Esophagus muscularis mucosa (tissue), 3 donors: ENCODE measurements at regions not wholly inside any gene's neighbourhood (a gene's known extent, or its start where the extent isn't known, plus 50 kb on each side); places are given as distances from the start of the nearest gene placed in this dataset.

Experiments
- POLR2AphosphoS5 ChIP-seq, 2 donors: sonication (generic); formaldehyde crosslinking; IDR thresholded peaks; one replicate each; pipeline ENCODE4 v1.6.1; 2017; ENCODE audit warnings: antibody characterized with exemption in 2 of 2
- TF ChIP-seq, protein P1 (sequence below), 3 experiments: fragments of 200-600 bp in 2 of 3; fragments of 450-650 bp in 1 of 3; sonication (generic) in 2 of 3; IDR thresholded peaks; one replicate each; pipeline ENCODE4 v1.5.1; 2017 to 2019; ENCODE audit warnings: antibody characterized with exemption in 3 of 3, mild to moderate bottlenecking in 2 of 3, moderate library complexity in 1 of 3

DNA sequence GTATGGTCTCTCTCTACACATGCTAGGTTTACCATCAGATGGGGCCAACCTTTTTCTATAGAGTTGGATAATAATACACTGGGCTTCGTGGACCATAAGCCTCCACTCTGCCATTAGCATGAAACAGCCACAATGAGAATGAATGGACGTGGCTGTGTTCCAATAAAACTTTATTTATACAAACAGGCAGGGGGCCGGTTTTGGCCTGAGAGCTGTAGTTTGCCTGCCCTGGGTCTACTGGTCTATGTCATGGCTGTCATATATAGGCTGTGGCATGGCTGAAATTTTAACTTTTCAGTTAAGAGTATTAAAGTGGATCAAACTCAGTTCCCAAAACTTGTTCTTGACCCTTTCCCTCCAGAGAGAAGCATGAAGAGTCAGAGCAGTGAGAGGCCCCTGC lies 120.3 kb upstream of the MYL2 start:
- TF ChIP-seq, protein P1, sequence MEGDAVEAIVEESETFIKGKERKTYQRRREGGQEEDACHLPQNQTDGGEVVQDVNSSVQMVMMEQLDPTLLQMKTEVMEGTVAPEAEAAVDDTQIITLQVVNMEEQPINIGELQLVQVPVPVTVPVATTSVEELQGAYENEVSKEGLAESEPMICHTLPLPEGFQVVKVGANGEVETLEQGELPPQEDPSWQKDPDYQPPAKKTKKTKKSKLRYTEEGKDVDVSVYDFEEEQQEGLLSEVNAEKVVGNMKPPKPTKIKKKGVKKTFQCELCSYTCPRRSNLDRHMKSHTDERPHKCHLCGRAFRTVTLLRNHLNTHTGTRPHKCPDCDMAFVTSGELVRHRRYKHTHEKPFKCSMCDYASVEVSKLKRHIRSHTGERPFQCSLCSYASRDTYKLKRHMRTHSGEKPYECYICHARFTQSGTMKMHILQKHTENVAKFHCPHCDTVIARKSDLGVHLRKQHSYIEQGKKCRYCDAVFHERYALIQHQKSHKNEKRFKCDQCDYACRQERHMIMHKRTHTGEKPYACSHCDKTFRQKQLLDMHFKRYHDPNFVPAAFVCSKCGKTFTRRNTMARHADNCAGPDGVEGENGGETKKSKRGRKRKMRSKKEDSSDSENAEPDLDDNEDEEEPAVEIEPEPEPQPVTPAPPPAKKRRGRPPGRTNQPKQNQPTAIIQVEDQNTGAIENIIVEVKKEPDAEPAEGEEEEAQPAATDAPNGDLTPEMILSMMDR (IDR thresholded peaks at IDR 0.05): no peak
- no peak for TF ChIP-seq POLR2AphosphoS5 (IDR thresholded peaks at IDR 0.05)
